GM10266 (cell line): ENCODE measurements at regions not wholly inside any gene's neighbourhood (a gene's known extent, or its start where the extent isn't known, plus 50 kb on each side); places are given as distances from the start of the nearest gene placed in this dataset.

Source experiments
- DNase-seq: peaks from one replicate; pipeline ENCODE4 v3.0.0; 2012; ENCODE audit errors: extremely low spot score
- CTCF ChIP-seq: IDR thresholded peaks from 2 replicates; pipeline ENCODE4 v1.5.1; 2012; ENCODE audit warnings: mild to moderate bottlenecking, low read depth; ENCODE audit not compliant: control insufficient read depth, insufficient read depth; ENCODE audit errors: missing control alignments

GRCh38 chr1:116308276-116308675 lies 64.8 kb upstream of the ATP1A1 start:
- TF ChIP-seq CTCF, result no peak
- no peak for DNase-seq

- no peak for TF ChIP-seq CTCF
- no peak for DNase-seq
Measured at GRCh38 chr1:116309090-116309870, 63.8 kb upstream of the ATP1A1 start.

- no peak for TF ChIP-seq CTCF
- DNase-seq, result no peak
Measured at GRCh38 chr1:116310180-116310579, 62.9 kb upstream of the ATP1A1 start.

GRCh38 chr1:116311193-116311592 lies 61.9 kb upstream of the ATP1A1 start:
- no peak for TF ChIP-seq CTCF
- DNase-seq, result no peak

GRCh38 chr1:116311756-116312680 lies 61.0 kb upstream of the ATP1A1 start:
- no peak for TF ChIP-seq CTCF
- DNase-seq, result no peak

- no peak for DNase-seq
- TF ChIP-seq CTCF, result no peak
Measured at GRCh38 chr1:116312681-116313069, 60.4 kb upstream of the ATP1A1 start.

- no peak for DNase-seq
Measured at GRCh38 chr1:116313776-116314175, 59.3 kb upstream of the ATP1A1 start.

More at GRCh38 chr1:116313776-116314175, 59.3 kb upstream of the ATP1A1 start:
- TF ChIP-seq CTCF, result no peak
